MM.1S (cell line): ENCODE measurements at regions not wholly inside any gene's neighbourhood (a gene's known extent, or its start where the extent isn't known, plus 50 kb on each side); places are given as distances from the start of the nearest gene placed in this dataset.

Source experiments
- DNase-seq: peaks from one replicate; pipeline ENCODE4 v3.0.0-alpha.2; 2015
- H2AFZ ChIP-seq: fragments of 300-600 bp; sonication (generic); 2 replicates; pipeline ENCODE4 v1.6.0; 2016; ENCODE audit warnings: antibody characterized with exemption, low read length
- H3F3A ChIP-seq: fragments of 300-600 bp; sonication (generic); 2 replicates; pipeline ENCODE4 v1.6.1; 2016; ENCODE audit warnings: mild to moderate bottlenecking, antibody characterized with exemption, low read length, moderate library complexity, mixed read lengths; ENCODE audit not compliant: insufficient read depth
- H3K27ac ChIP-seq: fragments of 300-600 bp; sonication (generic); 2 replicates; pipeline ENCODE4 v1.5.1; 2016; ENCODE audit warnings: mild to moderate bottlenecking, low read length
- H3K27me3 ChIP-seq: fragments of 300-600 bp; sonication (generic); replicated peaks from 2 replicates; pipeline ENCODE4 v1.6.0; 2016; ENCODE audit warnings: low read length; ENCODE audit not compliant: insufficient read depth
- H3K36me3 ChIP-seq: fragments of 300-600 bp; sonication (generic); replicated peaks from 2 replicates; pipeline ENCODE4 v1.6.1; 2016; ENCODE audit warnings: mild to moderate bottlenecking, low read length, mixed read lengths; ENCODE audit not compliant: insufficient read depth
- H3K4me1 ChIP-seq: fragments of 300-600 bp; sonication (generic); 2 replicates; pipeline ENCODE4 v1.6.1; 2016; ENCODE audit warnings: low read length, mixed read lengths
- H3K4me2 ChIP-seq: fragments of 300-600 bp; sonication (generic); 2 replicates; pipeline ENCODE4 v1.6.0; 2016; ENCODE audit warnings: low read depth, low read length
- H3K4me3 ChIP-seq: fragments of 300-600 bp; sonication (generic); 2 replicates; pipeline ENCODE4 v1.5.1; 2016; ENCODE audit warnings: low read length, mixed read lengths
- H3K79me2 ChIP-seq: fragments of 300-600 bp; sonication (generic); 2 replicates; pipeline ENCODE4 v1.6.1; 2016; ENCODE audit warnings: mixed run types, low read length, mixed read lengths
- H3K9ac ChIP-seq: fragments of 300-600 bp; sonication (generic); 2 replicates; pipeline ENCODE4 v1.6.1; 2016; ENCODE audit warnings: low read length, mixed read lengths
- H3K9me2 ChIP-seq: fragments of 300-600 bp; sonication (generic); replicated peaks from 2 replicates; pipeline ENCODE4 v1.6.1; 2016; ENCODE audit warnings: mild to moderate bottlenecking, low read length, mixed read lengths; ENCODE audit not compliant: insufficient read depth
- H3K9me3 ChIP-seq: fragments of 300-600 bp; sonication (generic); replicated peaks from 2 replicates; pipeline ENCODE4 v1.6.1; 2016; ENCODE audit warnings: mild to moderate bottlenecking, low read length, mixed read lengths; ENCODE audit not compliant: insufficient read depth
- H4K20me1 ChIP-seq: fragments of 300-600 bp; sonication (generic); 2 replicates; pipeline ENCODE4 v1.6.1; 2016; ENCODE audit warnings: mild to moderate bottlenecking, low read length, moderate library complexity, mixed read lengths; ENCODE audit not compliant: insufficient read depth
- CTCF ChIP-seq: fragments of 300-600 bp; sonication (generic); IDR thresholded peaks from 2 replicates; pipeline ENCODE4 v1.5.1; 2016; ENCODE audit warnings: antibody characterized with exemption, low read length, mixed read lengths
- EZH2 ChIP-seq: fragments of 300-600 bp; sonication (generic); optimal IDR thresholded peaks from 2 replicates; pipeline ENCODE3; 2017; ENCODE audit warnings: low read depth, mild to moderate bottlenecking, antibody characterized with exemption, low read length, mixed read lengths
- EZH2phosphoT487 ChIP-seq: fragments of 300-600 bp; sonication (generic); IDR thresholded peaks from 2 replicates; pipeline ENCODE4 v1.6.1; 2018; ENCODE audit warnings: antibody characterized with exemption, low read length

- H3K9ac ChIP-seq, result no peak overlapping the region
- no peak overlapping the region for H3K27ac ChIP-seq
- no peaks in the 10 kb centered on the region for H3K9me2 ChIP-seq
- H3K27me3 ChIP-seq, result no peaks in the 10 kb centered on the region
- no peak overlapping the region for H3K4me2 ChIP-seq
- no peak overlapping the region for H3K4me3 ChIP-seq
- H3K79me2 ChIP-seq, result no peaks in the 10 kb centered on the region
- DNase-seq, result no peak
- H3K36me3 ChIP-seq, result no peaks in the 10 kb centered on the region
- H3K9me3 ChIP-seq, result no peaks in the 10 kb centered on the region
- H3K4me1 ChIP-seq, result no peaks in the 10 kb centered on the region
- no peak overlapping the region for H2AFZ ChIP-seq
- no peak for TF ChIP-seq EZH2
- TF ChIP-seq CTCF, result no peak
- TF ChIP-seq EZH2phosphoT487, result no peak
- no peaks in the 10 kb centered on the region for H3F3A ChIP-seq
- H4K20me1 ChIP-seq, result no peaks in the 10 kb centered on the region
Observed at GRCh38 chr2:49207204-49207603, 52.9 kb upstream of the FSHR start.
